HEK293T (cell line): ENCODE measurements at regions not wholly inside any gene's neighbourhood (a gene's known extent, or its start where the extent isn't known, plus 50 kb on each side); places are given as distances from the start of the nearest gene placed in this dataset.

Experiments used
- ARNT ChIP-seq: fragments of 450-650 bp; IDR thresholded peaks from 2 replicates; pipeline ENCODE4 v1.6.1; 2017; ENCODE audit warnings: mild to moderate bottlenecking
- BHLHE40 ChIP-seq: fragments of 450-650 bp; IDR thresholded peaks from 2 replicates; pipeline ENCODE4 v1.6.1; 2016; ENCODE audit warnings: mild to moderate bottlenecking, moderate library complexity, borderline replicate concordance
- ELF4 ChIP-seq: fragments of 450-650 bp; IDR thresholded peaks from 2 replicates; pipeline ENCODE4 v1.6.1; 2017; ENCODE audit warnings: antibody characterized with exemption
- FOXM1 ChIP-seq: fragments of 450-650 bp; IDR thresholded peaks from 2 replicates; pipeline ENCODE4 v1.6.1; 2017; ENCODE audit warnings: mild to moderate bottlenecking, borderline replicate concordance
- HDGF ChIP-seq: fragments of 450-650 bp; IDR thresholded peaks from 2 replicates; pipeline ENCODE4 v1.6.1; 2017; ENCODE audit warnings: antibody characterized with exemption, borderline replicate concordance
- LEF1 ChIP-seq: fragments of 450-650 bp; IDR thresholded peaks from 2 replicates; pipeline ENCODE4 v1.6.1; 2017; ENCODE audit warnings: mild to moderate bottlenecking, borderline replicate concordance
- SP1 ChIP-seq: fragments of 450-650 bp; IDR thresholded peaks from 2 replicates; pipeline ENCODE4 v1.6.1; 2017
- SUZ12 ChIP-seq: fragments of 450-650 bp; IDR thresholded peaks from 2 replicates; pipeline ENCODE4 v1.6.1; 2016; ENCODE audit warnings: mild to moderate bottlenecking
- TARDBP ChIP-seq: fragments of 450-650 bp; IDR thresholded peaks from 2 replicates; pipeline ENCODE4 v1.6.1; 2016
- ZNF384 ChIP-seq: fragments of 450-650 bp; IDR thresholded peaks from 2 replicates; pipeline ENCODE4 v1.6.1; 2016

DNA sequence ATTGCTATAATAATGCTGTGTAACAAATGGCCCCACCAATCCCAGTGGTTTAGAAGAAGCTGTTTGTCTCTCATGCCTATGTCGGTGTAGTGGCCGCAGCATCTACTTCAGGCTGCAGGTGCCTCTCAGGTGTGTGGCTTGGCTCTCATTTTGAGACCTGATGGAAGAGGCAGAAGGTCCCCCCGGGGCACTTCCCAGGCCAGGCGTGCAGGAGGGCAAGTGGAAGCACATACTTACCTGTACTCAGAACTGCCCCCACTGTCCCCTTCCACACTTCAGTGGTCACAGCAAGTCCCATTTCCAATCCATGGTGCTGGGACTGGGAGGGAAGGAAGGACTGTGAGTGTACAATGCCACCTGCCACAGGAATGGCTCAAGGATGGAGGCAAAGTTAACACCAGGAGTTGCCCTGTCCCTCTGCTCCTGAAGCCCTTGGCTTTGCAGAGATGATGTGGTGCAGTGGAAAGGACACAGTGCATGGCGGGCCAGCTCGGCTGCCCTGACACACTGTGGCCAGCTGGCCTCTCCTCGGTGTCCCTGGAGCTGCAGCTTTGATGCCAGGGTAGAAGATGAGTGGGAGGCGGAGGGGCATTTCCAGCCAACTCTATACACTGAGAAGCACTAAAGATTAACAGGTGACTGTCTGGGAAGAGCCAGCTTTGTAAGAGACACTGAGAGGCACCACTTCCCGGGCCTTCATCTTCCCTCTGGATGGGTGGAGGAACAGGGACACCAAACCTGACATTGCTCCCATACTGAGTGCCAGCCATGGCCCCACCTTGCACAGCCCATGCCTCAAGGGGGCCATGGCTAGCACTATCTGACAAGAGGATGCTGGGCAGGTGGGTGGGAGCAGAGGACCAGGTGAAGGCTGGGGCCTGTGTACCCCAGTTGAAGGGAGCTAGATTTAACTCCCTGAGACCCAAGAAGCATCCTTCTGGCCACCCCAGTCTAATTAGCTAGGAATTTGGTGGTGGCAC is 105.9 kb downstream of the METRNL start:
- TF ChIP-seq BHLHE40 = no peak
- TF ChIP-seq ZNF384 = no peak
- no peak for TF ChIP-seq FOXM1
- no peak for TF ChIP-seq TARDBP
- TF ChIP-seq HDGF = no peak
- TF ChIP-seq SUZ12 = no peak
- no peak for TF ChIP-seq ARNT
- no peak for TF ChIP-seq ELF4
- no peak for TF ChIP-seq LEF1
- no peak for TF ChIP-seq SP1
